Activated CD8-positive, alpha-beta memory T cell treated with anti-CD3 and anti-CD28 coated beads for 36 hours (primary cell): ENCODE measurements at regions not wholly inside any gene's neighbourhood (a gene's known extent, or its start where the extent isn't known, plus 50 kb on each side); places are given as distances from the start of the nearest gene placed in this dataset.
"Not testable (repeated sequence)": the region's sequence is repeated elsewhere in the genome, so short reads cannot be mapped to it uniquely, and the experiment has no call there.

Experiments used
- CTCF ChIA-PET: fragments of 350-600 bp; sonication (Branson Sonifier 250); formaldehyde crosslinking; loops from one replicate; lab custom pipeline; 2021; ENCODE audit warnings: antibody characterized with exemption; lab: Charles Lee
- POLR2A ChIA-PET: fragments of 350-600 bp; sonication (Branson Sonifier 250); formaldehyde crosslinking; loops from one replicate; lab custom pipeline; 2021; ENCODE audit warnings: antibody characterized with exemption; lab: Charles Lee

DNA sequence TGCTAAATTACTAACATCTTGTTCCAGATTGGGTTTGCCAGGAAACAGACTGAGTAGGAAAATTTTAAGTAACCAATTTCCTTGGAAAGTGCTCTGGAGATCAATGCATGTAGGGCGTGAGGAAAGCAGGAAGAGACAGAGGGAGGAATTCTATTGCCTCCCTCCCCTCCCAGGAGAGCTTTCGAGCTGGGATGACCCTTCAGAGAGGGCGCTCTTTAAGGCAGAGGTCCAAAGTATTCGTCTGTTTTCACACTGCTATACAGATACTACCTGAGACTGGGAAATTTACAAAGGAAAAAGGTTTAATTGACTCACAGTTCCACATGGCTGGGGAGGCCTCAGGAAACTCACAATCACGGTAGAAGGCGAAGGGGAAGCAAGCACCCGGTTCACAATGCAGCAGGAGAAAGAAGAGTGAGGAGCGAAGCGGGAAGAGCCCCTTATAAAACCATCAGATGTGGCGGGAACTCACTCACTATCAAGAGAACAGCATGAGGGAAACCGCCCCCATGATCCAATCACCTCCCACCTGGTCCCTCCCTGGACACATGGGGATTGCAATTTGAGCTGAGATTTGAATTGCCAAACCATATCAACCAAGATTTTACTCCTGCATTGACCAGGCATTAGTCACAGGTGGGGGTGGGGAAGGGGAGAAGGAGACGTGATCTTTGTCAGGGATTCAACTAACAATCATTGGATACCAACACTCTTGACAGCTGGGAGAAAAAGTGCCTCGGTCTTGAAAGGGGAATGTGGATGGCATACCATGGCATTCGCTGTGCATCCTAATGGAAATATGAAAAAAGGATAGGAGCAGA, 63.8 kb downstream of the SLITRK2 start:
- POLR2A ChIA-PET = no interaction called here
- CTCF ChIA-PET = no interaction called here

DNA sequence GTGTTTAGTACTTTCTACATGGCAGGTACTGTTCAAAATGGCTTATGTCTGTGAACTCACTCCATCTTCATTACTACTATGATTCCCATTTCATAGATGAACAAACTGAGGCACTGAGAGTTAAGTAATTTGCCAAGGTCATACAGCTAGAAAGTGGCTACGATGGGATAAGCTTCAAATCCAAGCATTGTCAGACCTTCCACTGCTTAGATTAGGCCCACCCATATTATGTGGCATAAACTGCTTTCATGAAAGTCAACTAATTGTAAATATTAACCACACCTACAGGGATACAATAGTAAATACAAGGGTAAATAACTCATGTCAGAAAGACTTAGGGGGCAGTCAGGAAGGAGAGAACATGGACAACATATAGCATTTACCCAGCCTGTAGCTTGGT, 68.8 kb downstream of the SLITRK2 start:
- CTCF ChIA-PET = no interaction called here
- POLR2A ChIA-PET = no interaction called here

DNA sequence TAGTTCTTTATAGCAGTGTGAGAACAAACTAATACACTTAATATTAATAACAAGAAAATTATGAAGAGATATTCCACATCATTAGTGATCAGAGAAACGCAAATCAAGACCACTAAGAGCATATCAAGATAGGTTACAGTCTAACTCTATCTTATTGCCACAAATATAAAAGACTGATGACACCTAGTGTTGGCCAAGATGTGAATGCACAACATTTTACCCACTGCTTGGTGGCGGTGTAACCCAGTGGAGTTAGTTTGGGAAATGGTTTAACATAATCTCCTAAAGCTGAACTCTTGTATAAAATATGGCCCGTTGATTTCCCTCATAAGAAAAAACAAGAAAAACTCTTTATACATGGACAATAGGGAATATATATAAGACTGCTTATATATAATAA, 92.4 kb downstream of the SLITRK2 start:
- CTCF ChIA-PET = no interaction called here
- POLR2A ChIA-PET = no interaction called here

DNA sequence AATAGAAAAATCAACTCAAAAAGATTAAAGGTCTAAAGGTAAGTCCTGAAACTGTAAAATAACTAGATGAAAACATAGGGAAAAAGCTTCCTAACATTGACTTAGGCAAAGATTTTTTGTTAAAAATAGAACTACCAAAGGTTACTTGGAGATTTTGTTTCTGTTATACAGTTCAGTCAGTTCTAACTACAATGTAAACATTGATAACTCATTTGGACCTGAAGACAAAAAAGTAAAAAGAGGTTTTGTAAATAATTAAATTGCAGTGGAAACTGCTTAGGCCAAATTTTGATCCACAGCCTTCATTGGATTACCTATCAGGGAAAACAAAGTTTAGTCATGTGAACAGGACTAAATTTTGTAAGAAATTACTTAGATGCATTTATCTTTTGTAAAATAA, 101.8 kb downstream of the SLITRK2 start:
- POLR2A ChIA-PET = no interaction called here

DNA sequence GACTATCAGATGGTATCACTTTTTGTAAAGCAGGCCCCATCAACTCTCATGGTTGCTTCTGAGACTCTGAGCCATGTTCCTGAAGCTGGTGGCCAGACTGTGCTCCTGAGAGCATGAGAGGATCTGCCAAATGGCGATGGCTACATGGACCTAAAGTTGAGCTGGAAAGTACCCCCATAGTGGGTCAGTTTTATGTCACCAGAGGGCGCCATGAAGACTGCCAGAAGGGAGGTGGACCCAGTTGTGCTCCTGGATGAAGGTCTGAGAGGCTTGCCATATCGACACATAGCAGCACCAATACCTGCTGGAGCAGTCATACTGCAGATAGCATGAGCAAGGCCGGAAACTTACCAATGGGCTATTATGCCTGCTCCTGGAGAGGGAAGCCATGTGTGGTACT, 105.7 kb downstream of the SLITRK2 start:
- CTCF ChIA-PET = no interaction called here
- POLR2A ChIA-PET = no interaction called here

More for the DNA sequence above, 101.8 kb downstream of the SLITRK2 start:
- CTCF ChIA-PET = no interaction called here

DNA sequence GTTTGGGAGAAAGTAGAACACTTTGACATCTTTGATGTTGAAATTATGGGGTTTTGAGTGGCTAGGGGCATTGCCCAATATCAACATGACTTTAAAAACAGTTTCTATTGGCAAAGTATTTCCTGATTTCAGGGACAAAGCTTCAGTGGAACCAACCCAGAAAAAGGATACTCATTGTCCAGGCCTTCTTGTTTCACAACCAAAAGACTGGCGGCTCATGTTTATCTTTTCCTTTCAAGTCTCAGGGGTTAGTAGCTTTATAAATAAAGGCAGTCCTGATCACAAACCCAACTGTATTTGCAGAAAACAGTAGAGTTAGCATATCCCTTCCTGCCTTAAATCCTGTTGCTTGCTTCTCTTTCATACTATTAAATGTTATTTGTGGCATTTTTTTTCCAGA, 119.1 kb downstream of the SLITRK2 start:
- POLR2A ChIA-PET = no interaction called here
- CTCF ChIA-PET = no interaction called here

DNA sequence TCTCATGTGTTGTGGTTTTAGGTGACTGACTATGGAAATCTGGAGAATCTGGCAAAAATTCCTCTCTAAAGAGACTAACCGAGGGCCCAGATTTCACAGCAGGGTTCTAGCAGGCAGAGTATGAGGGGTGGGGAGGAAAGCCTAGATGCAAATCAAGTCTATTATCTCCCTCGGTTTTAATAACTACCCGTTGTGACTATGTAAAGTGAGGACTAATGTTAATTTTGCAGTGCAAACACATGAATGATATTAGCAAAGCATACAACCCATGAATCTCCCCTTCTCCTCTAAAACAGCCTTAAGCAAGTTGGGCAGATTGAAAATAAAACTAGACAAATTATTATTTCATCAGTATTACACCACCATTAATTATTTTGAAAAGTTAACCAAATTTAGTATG, 131.4 kb downstream of the SLITRK2 start:
- POLR2A ChIA-PET = no interaction called here
- CTCF ChIA-PET = no interaction called here

DNA sequence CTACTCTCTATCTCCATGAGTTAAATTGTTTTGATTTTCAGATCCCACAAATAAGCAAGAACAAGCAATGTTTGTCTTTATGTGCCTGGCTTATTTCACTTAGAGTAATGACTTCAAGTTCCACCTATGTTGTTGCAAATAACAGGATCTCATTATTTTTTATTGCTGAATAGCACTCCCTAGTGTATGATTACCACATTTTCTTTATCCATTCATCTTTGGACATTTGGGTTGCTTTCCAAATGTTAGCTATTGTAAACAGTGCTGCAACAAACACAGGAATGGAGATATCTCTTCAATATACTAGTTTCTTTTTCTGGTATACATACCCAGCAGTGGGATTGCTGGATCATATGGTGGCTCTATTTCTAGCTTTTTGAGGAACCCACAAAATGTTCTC, 136.0 kb downstream of the SLITRK2 start:
- POLR2A ChIA-PET = no interaction called here
- CTCF ChIA-PET = no interaction called here

DNA sequence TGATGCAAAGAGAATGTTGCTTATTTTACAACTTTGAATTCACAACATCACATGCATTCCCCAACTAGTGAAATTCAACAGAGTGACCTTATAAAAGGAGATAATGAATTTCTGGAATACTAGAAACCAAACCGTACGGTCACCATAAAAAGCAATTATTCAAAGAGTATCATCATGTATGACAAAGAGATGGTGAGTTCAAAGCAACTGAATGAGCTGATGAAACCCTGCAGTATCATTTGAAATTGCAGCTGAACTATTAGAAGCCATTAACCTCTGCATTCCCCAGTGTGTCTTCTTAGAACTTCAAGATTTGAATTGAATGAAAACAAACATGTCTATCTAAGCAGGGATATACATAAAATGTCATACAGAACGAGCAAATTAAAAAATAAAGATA, 172.4 kb downstream of the SLITRK2 start:
- ChIA-PET POLR2A (no interaction called here), CTCF (no interaction called here)

DNA sequence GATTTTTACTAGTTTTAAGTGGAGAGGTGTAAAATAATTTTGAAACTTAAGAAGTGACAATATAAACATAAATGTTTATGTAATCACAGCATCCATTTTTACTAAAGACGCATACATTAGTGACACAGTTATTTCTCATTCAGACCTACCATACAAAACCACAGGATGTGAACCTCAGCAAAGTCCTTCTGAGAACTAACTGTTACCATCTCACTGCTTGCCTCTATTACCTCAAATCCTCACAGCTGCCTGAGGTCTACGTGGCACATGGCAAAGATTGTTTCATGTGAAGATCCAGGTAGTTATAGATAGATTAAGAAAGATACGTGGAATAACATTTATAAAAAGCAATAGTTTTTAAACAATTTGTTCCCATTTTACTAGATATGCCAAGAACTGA, 189.0 kb downstream of the SLITRK2 start:
- CTCF ChIA-PET = no interaction called here
- POLR2A ChIA-PET = no interaction called here

DNA sequence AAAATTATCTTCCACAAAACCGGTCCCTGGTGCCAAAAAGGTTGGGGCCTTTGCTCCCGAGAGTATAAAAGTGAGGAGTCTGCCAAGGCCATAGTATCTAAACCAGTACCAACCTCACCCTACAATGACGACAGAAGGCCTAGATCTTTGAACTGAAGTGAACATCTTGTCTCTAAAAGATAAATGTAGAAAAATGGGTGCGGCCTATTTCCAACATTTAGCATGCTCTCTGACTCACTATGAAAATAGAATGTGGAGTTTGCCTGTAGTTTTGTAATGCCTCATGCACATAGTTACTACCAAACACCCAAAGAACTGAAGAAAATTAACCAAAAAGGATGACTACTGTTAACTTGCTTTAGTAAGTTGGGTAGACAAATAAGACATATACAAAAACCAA, 218.4 kb downstream of the SLITRK2 start:
- CTCF ChIA-PET = no interaction called here
- POLR2A ChIA-PET = no interaction called here

DNA sequence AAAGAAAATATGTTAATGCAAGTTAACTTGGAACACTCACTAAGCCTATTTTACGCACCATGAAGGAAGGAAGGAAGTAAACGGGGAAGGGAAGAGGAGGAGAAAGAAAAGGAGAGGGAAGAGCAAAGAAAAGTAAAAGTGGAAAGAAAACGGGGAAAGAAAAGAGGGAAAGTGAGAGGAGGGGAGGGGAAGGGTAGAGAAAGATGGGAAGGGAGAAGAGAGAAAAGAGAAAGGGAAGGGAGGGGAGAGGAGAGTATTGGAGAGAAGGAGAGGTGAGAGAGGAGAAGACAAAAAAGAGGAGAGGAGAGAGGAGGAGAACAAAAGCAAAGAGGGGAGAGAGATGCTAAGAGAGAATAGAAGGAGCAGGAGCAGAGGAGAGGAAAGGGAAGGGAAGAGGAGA, 224.1 kb downstream of the SLITRK2 start:
- CTCF ChIA-PET = no interaction called here
- POLR2A ChIA-PET = no interaction called here

DNA sequence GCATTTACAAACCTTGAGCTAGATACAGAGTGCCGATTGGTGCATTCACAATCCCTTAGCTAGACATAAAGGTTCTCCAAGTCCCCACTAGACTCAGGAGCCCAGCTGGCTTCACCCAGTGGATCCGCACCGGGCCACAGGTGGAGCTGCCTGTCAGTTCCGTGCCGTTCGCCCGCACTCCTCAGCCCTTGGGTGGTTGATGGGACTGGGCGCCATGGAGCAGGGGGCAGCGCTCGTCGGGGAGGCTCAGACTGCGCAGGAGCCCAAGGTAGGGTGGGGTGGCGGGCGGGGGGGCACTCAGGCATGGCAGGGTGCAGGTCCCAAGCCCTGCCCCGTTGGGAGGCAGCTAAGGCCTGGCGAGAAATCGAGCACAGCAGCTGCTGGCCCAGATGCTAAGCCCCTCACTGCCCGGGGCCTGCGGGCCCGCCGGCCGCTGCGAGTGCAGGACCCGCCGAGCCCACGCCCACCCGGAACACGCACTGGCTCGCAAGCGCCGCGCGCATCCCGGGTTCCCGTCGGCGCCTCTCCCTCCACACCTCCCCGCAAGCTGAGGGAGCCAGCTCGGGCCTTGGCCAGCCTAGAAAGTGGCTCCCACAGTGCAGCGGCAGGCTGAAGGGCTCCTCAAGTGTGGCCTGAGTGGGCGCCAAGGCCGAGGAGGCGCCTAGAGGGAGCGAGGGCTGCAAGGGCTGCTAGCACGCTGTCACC, 228.5 kb downstream of the SLITRK2 start:
- POLR2A ChIA-PET, CTCF ChIA-PET: not testable (repeated sequence)

DNA sequence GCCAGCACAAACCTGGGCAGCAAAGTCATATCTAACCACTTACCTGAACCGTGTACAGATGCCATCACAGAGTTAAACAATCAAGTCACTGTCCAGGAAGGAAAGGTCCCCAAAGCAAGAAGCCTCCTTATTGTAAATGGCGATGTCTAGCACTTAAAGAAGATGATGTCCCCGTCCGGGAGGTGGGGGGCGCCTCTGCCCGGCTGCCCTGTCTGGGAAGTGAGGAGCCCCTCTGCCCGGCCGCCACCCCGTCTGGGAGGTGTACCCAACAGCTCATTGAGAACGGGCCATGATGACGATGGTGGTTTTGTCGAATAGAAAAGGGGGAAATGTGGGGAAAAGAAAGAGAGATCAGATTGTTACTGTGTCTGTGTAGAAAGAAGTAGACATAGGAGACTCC, 231.9 kb downstream of the SLITRK2 start:
- POLR2A ChIA-PET, CTCF ChIA-PET: not testable (repeated sequence)

DNA sequence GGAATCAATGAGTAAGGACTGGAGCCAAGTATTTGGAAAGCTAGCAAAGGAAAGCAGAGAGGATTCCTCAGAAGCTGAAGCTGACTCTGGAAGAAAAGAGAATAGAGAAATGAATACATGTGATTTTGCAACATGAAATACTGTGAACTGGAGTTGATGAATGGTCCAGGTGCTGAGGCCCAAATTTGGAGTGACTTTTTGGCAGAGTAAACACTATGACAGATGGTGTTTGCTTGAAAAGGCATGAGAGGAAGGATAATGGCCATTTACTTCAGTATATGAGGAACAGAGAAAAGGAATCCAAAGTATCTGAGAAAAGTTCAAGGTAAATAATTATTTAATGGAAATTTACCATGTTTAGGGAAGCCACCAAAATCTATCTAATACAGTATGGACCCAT, 236.7 kb downstream of the SLITRK2 start:
- CTCF ChIA-PET = no interaction called here
- POLR2A ChIA-PET = no interaction called here

DNA sequence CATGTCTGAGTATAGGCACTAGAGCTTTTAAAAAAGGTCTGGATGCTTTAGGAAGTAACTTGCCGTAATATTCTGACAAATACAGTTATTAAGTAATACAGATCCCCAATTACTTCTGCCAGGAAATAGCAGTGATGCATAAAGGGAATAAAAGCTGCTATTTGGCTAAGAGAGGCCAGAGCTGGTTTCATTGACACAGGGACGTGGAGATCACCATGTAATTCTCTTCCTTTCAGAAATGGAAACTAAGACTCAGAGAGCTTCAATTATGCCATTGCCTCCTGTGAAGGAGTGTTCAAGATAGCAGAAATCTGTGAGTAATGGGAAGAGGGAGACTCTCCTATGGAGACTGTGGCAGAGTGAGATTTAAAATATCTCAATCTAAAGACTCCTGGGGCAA, 238.1 kb downstream of the SLITRK2 start:
- CTCF ChIA-PET = no interaction called here
- POLR2A ChIA-PET = no interaction called here

DNA sequence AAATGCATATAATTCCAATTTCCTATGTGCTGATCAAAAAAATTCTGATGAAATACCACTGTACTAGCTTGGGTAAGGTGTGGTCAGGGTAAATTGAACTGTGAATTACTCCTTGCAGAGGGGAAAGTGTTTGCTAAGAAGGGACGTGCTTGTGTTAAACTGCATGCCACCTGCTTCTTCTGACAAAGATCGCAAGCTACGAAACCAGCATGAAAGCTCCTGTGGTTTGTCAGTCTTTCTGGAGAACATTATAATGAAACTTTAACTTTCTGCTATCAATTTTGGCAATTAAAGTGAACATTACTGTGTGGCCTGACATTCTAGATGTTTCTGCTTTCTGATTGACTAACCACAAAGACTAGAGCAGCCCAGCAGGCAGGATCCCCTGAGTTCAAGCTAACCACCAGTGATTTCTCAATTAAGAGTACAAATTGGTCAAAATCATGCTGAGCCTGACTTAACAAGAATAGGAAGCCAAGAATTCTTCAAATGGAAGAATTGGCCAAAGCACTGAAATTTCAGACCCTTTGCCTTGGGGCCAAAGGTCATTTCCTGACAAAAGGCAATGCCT, 239.0 kb downstream of the SLITRK2 start:
- ChIA-PET CTCF (no interaction called here), POLR2A (no interaction called here)

DNA sequence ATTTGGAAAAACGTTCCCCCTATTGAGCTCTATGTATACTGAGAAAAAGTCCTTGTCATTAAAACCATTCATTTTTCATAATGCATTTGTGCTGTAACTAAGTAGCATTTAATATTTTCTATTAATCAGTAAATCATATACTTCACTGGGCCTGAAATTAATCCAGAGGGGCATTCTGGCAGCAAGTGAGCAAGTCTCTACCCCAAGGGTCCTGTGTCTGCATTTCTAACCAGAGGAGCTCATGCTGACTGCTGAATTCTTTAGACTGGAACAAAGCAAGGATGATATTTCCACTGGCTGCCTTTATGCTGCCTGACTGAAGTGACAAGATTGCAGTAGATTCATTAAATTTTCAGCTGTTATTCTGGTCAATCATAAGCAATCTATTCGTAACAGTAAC, 246.5 kb downstream of the SLITRK2 start:
- CTCF ChIA-PET = no interaction called here
- POLR2A ChIA-PET = no interaction called here

DNA sequence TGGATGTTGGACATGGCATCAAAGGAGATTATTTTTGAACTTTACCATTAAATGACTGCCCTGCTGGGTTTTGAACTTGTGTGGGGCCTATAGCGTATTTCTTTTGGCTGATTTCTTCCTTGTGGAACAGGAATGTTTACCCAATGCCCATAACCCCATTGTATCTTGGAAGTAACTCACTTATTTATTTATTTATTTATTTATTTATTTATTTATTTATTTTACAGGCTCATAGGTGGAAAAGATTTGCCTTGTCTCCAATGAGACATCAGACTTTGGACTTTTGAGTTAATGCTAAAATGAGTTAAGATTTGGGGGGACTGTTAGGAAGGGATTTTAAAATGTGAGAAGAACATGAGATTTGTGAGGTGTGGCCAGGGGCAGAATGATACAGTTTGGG, 273.1 kb downstream of the SLITRK2 start:
- POLR2A ChIA-PET = no interaction called here
- CTCF ChIA-PET = no interaction called here

DNA sequence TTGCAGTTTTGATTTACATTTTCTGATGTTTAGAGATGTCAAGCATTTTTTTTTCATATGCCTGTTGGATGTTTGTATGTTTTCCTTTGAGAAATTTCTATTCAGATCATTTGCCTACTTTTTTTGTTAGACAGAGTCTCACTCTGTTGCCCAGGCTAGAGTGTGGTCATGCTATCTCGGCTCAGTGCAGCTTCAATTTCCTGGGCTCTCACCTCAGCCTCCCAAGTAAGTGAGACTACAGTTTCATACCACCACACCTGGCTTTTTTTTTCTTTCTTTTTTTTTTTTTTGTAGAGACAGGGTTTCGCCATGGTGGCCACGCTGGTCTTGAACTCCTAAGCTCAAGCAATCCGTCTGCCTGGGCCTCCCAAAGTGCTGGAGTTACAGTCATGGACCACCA, 291.7 kb downstream of the SLITRK2 start:
- CTCF ChIA-PET = no interaction called here
- POLR2A ChIA-PET = no interaction called here

DNA sequence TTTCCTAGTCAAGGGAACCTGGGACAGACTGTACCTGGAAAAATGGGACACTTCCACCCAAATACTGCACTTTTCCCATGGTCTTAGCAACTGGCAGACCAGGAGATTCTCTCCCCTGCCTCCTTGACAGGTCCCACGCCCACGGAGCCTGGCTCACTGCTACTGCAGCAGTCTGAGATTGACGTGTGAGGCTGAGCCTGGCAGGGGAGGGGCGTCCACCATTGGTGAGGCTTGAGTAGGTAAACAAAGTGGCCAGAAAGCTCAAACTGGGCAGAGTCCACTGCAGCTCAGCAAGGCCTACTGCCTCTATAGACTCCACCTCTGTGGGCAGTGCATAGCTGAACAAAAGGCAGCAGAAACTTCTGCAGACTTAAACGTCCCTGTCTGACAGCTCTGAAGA, 301.4 kb downstream of the SLITRK2 start:
- CTCF ChIA-PET, POLR2A ChIA-PET: not testable (repeated sequence)
